Endothelial cell of umbilical vein (primary cell): ENCODE measurements at regions not wholly inside any gene's neighbourhood (a gene's known extent, or its start where the extent isn't known, plus 50 kb on each side); places are given as distances from the start of the nearest gene placed in this dataset.

ENCODE experiments used
- BruUV-seq: library from RNA; stranded (reverse); fragments of 400-500 nt; replicated peaks from 2 replicates; lab custom pipeline; 2021; lab: Mats Ljungman, UMichigan
- CTCF ChIA-PET: fragments of 300-600, 350-600 bp; sonication (Branson Sonifier 250); formaldehyde crosslinking; loops from one replicate; lab custom pipeline; 2021; ENCODE audit warnings: antibody characterized with exemption, inconsistent platforms; lab: Charles Lee
- POLR2A ChIA-PET: fragments of 300-600, 350-600 bp; sonication (Branson Sonifier 250); formaldehyde crosslinking; loops from one replicate; lab custom pipeline; 2021; ENCODE audit warnings: antibody characterized with exemption, inconsistent platforms; lab: Charles Lee
- DNase-seq: peaks from one replicate; pipeline ENCODE4 v3.0.0-alpha.2; 2011; ENCODE audit warnings: low read depth, low spot score
- FAIRE-seq: peaks from 2 replicates; lab custom pipeline; 2011; peaks lifted over from hg19 to GRCh38; lab: Jason Lieb, UNC
- H2AFZ ChIP-seq: 2 replicates; pipeline ENCODE4 v1.6.0; 2012; ENCODE audit warnings: low read depth, low read length, control low read depth, inconsistent platforms
- H3K27ac ChIP-seq: 2 replicates; pipeline ENCODE4 v1.5.1; 2011; ENCODE audit warnings: low read depth, mild to moderate bottlenecking, control low read depth, low read length, moderate library complexity; ENCODE audit not compliant: insufficient read depth
- H3K27me3 ChIP-seq, 2 experiments: 2 replicates each; pipeline versions ENCODE4 v1.6.0 to v1.6.1; 2011; ENCODE audit warnings: low read length in 2 of 2, mixed read lengths in 1 of 2; ENCODE audit not compliant: control insufficient read depth in 2 of 2, insufficient read depth in 2 of 2
- H3K36me3 ChIP-seq, 2 experiments: 2 replicates in 1 of 2; 3 replicates in 1 of 2; pipeline ENCODE4 v1.5.1; 2011; ENCODE audit warnings: low read length in 2 of 2, mild to moderate bottlenecking in 1 of 2, moderate library complexity in 1 of 2; ENCODE audit not compliant: control insufficient read depth in 2 of 2, insufficient read depth in 2 of 2; ENCODE audit errors: extremely low read depth in 1 of 2
- H3K4me1 ChIP-seq: 3 replicates; pipeline ENCODE4 v1.5.1; 2011; ENCODE audit warnings: mild to moderate bottlenecking, low read length; ENCODE audit not compliant: control insufficient read depth, insufficient read depth; ENCODE audit errors: extremely low read depth
- H3K4me2 ChIP-seq: 2 replicates; pipeline ENCODE4 v1.6.1; 2011; ENCODE audit warnings: low read length, control low read depth, mixed read lengths; ENCODE audit not compliant: insufficient read depth
- H3K4me3 ChIP-seq, 3 experiments: fragments of 200-600 bp in 1 of 3; sonication (generic), shearing (Covaris generic) in 1 of 3; replicated peaks in 1 of 3; 2 replicates each; pipeline ENCODE4 v1.5.1; 2011 to 2016; ENCODE audit warnings: control low read depth in 3 of 3, low read length in 3 of 3, mild to moderate bottlenecking in 2 of 3, inconsistent platforms in 1 of 3, low read depth in 1 of 3, moderate library complexity in 1 of 3; ENCODE audit not compliant: insufficient read depth in 1 of 3
- H3K79me2 ChIP-seq: 2 replicates; pipeline ENCODE4 v1.6.0; 2012; ENCODE audit warnings: low read length, inconsistent platforms; ENCODE audit not compliant: control insufficient read depth, insufficient read depth
- H3K9ac ChIP-seq: replicated peaks from 2 replicates; pipeline ENCODE3; 2011; ENCODE audit warnings: low read length, control low read depth; ENCODE audit not compliant: insufficient read depth; ENCODE audit errors: extremely low read depth
- H3K9me1 ChIP-seq: replicated peaks from 3 replicates; pipeline ENCODE4 v1.6.0; 2011; ENCODE audit warnings: mild to moderate bottlenecking, low read length; ENCODE audit not compliant: control insufficient read depth, insufficient read depth; ENCODE audit errors: extremely low read depth
- H3K9me3 ChIP-seq: replicated peaks from 2 replicates; pipeline ENCODE4 v1.5.1; 2012; ENCODE audit warnings: low read length, inconsistent platforms; ENCODE audit not compliant: control insufficient read depth, insufficient read depth
- H4K20me1 ChIP-seq: replicated peaks from 2 replicates; pipeline ENCODE3; 2011; ENCODE audit warnings: mild to moderate bottlenecking, low read length; ENCODE audit not compliant: control insufficient read depth, insufficient read depth; ENCODE audit errors: extremely low read depth
- CTCF ChIP-seq, 2 donors: IDR thresholded peaks; 1 replicate in 1 of 2; 2 replicates in 1 of 2; pipeline ENCODE4 v1.5.1; 2011; ENCODE audit warnings: low read length in 2 of 2, mild to moderate bottlenecking in 2 of 2, moderate library complexity in 2 of 2, control low read depth in 1 of 2, inconsistent platforms in 1 of 2, low read depth in 1 of 2; ENCODE audit not compliant: insufficient read depth in 1 of 2; ENCODE audit errors: extremely low read depth in 1 of 2
- EZH2 ChIP-seq: IDR thresholded peaks from 2 replicates; pipeline ENCODE4 v1.6.1; 2012; ENCODE audit warnings: borderline replicate concordance, low read depth, mild to moderate bottlenecking, moderate library complexity, low read length, inconsistent platforms; ENCODE audit not compliant: severe bottlenecking
- FOS ChIP-seq: IDR thresholded peaks from 2 replicates; pipeline ENCODE4 v1.6.1; 2011; ENCODE audit warnings: mild to moderate bottlenecking, low read length, moderate library complexity, borderline replicate concordance; ENCODE audit not compliant: insufficient read depth
- GATA2 ChIP-seq: IDR thresholded peaks from 2 replicates; pipeline ENCODE4 v1.7.0; 2011; ENCODE audit warnings: low read depth, mild to moderate bottlenecking, moderate library complexity, mixed read lengths, low read length; ENCODE audit not compliant: insufficient read length, insufficient read depth
- JUN ChIP-seq: IDR thresholded peaks from 2 replicates; pipeline ENCODE4 v1.6.1; 2011; ENCODE audit warnings: borderline replicate concordance, low read depth; ENCODE audit not compliant: insufficient read length, insufficient read depth
- MAX ChIP-seq: IDR thresholded peaks from 2 replicates; pipeline ENCODE4 v1.6.1; 2011; ENCODE audit not compliant: insufficient read depth, insufficient read length
- MYC ChIP-seq: IDR thresholded peaks from one replicate; pipeline ENCODE4 v1.6.1; 2011; ENCODE audit warnings: mild to moderate bottlenecking, low read depth, low read length
- POLR2A ChIP-seq: IDR thresholded peaks from 2 replicates; pipeline ENCODE4 v1.6.1; 2012; ENCODE audit warnings: low read depth, mild to moderate bottlenecking, control low read depth, low read length
- POLR2AphosphoS5 ChIP-seq: IDR thresholded peaks from 2 replicates; pipeline ENCODE4 v1.6.1; 2012; ENCODE audit warnings: low read depth, mild to moderate bottlenecking, control low read depth, low read length, moderate library complexity; ENCODE audit not compliant: insufficient read depth
- dilution Hi-C: fragments of 300-500 bp; cut with MboI; formaldehyde crosslinking; loops from one replicate; pipeline ENCODE4 v1.15.0; 2019; ENCODE audit warnings: low sequenced_read_pairs; ENCODE audit not compliant: extremely low pct_ligation_motif_present
- intact Hi-C: fragments of 100-400 bp; cut with micrococcal nuclease; formaldehyde crosslinking; loops from one replicate; pipeline ENCODE4 v1.10.0; 2022

- no peak overlapping the region for H3K4me2 ChIP-seq
- dilution Hi-C loops (no loop called here), intact Hi-C loops (no loop called here)
- no peak overlapping the region for H2AFZ ChIP-seq
- no peaks in the 10 kb centered on the region for H4K20me1 ChIP-seq
- H3K36me3 ChIP-seq: no peaks in the 10 kb centered on the region
- H3K9me1 ChIP-seq: no peaks in the 10 kb centered on the region
- H3K27ac ChIP-seq: no peak overlapping the region
- ChIA-PET CTCF (interaction anchor here (0.6 to 1.1 kb wide), 2 partner anchors 8 to 10 kb away, joined by 3 to 4 read pairs; no protein-coding TSS in a partner anchor), POLR2A (no interaction called here)
- no peaks in the 10 kb centered on the region for H3K4me1 ChIP-seq
- DNase-seq: no peak
- no peak overlapping the region for H3K9ac ChIP-seq
- H3K79me2 ChIP-seq: no peaks in the 10 kb centered on the region
- no peak for FAIRE-seq
- no TSS peak for BruUV-seq
- H3K4me3 ChIP-seq: no peak overlapping the region
- TF ChIP-seq POLR2AphosphoS5 (no peak), MAX (no peak), POLR2A (no peak), FOS (no peak), EZH2 (no peak), JUN (no peak), CTCF (IDR thresholded peaks at IDR 0.05; ENCODE audit: extremely low read depth in 1 of 2, insufficient read depth in 1 of 2, low read depth in 1 of 2, low read length in 2 of 2) (no peak), GATA2 (no peak), MYC (no peak)
- H3K9me3 ChIP-seq: no peaks in the 10 kb centered on the region
- H3K27me3 ChIP-seq: no peaks in the 10 kb centered on the region
These were observed 227.8 kb upstream of the SPRY1 start for GRCh38 chr4:123168812-123169211.
